HG02642 (cell line): ENCODE measurements at regions not wholly inside any gene's neighbourhood (a gene's known extent, or its start where the extent isn't known, plus 50 kb on each side); places are given as distances from the start of the nearest gene placed in this dataset.
"Not testable (repeated sequence)": the region's sequence is repeated elsewhere in the genome, so short reads cannot be mapped to it uniquely, and the experiment has no call there.

Source experiments
- ATAC-seq: cut with Tn5 transposase; IDR thresholded peaks from one replicate; pipeline ENCODE4 v1.9.1; 2021; ENCODE audit warnings: mild to moderate bottlenecking; ENCODE audit not compliant: unreplicated experiment, poor library complexity

DNA sequence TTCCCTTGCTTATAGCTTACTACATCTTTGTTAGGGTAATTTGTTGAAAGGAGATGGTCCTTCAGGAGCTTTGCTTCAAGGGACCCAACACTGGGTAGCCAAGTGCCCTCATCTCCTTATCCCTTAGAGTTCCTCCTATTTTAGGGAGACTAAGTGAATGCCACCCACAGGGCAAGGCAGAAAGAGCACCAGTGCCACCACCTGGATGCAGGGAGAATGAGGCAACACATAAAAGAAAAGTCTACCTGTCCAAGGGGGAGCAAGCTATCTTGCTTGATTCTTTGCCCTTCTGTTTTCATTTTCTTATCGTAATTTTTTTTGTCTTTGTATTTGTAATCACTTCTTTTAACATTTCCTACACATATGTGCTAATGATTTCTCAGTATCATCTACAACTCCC, 205.5 kb downstream of the NPR3 start:
- ATAC-seq: no peak

DNA sequence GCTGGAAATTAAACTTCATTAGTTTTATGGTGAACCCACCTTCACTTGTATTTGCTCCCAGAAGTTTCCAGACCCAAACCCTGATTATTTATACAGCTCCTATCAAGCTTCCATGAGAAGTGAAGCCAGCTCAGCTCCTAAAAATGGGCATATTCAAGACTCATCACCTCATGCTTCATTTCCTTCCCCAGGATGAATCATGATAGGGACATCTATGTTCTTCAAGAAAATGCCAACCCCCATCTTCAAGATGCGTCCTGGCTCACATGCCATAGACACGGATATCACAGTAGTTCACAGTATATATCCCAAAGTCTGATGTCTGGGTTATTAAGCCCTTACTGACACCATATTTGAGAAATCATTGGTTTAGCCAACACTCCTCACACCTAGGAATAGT, 217.6 kb downstream of the NPR3 start:
- no peak for ATAC-seq

DNA sequence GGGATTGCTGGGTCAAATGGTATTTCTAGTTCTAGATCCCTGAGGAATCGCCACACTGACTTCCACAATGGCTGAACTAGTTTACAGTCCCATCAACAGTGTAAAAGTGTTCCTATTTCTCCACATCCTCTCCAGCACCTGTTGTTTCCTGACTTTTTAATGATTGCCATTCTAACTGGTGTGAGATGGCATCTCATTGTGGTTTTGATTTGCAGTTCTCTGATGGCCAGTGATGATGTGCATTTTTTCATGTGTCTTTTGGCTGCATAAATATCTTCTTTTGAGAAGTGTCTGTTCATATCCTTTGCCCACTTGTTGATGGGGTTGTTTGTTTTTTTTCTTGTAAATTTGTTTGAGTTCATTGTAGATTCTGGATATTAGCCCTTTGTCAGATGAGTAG, 220.3 kb downstream of the NPR3 start:
- not testable (repeated sequence) for ATAC-seq

DNA sequence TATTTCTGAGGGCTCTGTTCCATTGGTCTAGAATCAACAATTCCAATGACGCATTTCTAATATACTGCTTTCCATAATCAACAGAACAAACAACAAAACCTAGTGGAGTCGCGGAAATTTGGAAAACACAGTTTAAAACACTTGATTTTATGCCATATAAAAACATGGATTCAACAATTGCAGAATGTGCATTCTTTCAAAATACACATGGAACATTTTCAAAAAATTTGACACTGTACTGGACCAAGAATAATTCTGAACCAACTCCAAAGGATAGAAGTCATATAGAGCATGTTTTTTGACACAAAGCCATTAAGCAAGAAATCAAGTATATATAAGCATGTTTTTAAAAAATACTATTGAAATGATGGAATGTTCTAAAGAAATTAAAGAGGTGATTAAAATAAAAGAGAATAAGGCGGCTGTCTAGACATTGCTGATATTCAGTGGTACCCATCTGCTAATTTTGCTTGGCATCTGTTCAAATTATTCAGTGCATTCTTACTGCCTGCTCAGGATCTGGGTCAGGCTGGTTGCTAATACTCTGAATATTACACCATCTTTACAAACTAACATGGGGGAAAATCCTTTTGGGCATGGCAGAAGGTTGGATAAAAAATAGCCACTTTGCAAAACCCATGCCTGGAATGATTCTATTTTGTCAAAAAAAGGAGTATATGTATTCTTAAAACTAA, 221.3 kb downstream of the NPR3 start:
- no peak for ATAC-seq

DNA sequence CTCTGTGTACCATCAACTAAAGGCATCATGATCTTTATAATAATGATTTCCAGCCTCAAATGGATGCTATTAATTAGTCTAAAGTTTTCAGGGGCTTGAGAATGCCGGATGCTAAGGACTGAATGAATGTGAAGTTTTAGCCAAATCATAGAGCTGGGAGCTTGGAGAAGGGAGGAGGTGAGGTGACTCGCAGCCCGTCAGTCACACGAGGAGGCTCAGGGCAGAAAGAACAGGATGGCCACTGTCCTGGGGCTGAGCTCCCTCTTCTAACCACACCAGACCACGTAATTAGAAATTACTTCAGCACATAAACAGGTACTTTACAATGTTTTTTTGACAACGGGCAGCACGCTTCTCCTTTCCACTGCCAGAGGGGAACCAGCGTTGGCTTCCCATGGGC, 222.6 kb downstream of the NPR3 start:
- ATAC-seq: no peak

DNA sequence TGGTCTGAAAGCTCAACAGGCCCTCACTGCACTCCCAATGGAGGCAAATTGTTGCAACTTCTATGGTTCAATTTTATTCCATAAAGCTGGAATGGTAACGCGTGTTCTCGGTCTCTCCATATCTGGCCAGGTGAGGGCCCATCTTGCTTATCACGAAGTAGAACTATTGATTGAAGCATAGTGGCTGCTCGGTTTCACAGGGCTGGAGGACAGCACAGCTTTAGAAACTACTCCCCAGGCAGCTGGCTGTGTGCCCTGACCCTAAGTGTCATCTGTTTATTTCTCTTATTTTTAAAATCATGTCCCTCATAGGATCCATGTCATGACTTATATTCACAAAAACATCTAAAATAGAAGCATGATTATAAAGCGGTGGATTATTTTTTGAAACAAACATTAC, 223.4 kb downstream of the NPR3 start:
- ATAC-seq: no peak

DNA sequence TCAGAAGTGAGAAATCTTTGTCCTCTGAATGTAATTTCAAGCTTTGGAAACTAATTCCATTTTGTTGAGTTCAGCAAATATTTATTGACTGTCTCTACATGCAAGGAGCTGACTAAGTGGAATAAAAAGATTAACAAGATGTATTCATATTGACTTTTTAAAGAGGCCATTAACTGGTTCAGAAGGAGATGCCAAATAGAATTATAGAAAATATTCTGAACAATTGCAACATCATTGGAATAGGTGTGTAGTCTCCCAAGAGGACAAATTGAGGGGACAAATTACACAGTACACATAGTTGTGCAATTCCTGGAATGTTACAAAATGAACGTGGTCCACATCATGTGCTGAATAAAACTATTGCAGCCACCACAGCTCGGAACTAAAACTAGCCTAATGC, 224.2 kb downstream of the NPR3 start:
- no peak for ATAC-seq

DNA sequence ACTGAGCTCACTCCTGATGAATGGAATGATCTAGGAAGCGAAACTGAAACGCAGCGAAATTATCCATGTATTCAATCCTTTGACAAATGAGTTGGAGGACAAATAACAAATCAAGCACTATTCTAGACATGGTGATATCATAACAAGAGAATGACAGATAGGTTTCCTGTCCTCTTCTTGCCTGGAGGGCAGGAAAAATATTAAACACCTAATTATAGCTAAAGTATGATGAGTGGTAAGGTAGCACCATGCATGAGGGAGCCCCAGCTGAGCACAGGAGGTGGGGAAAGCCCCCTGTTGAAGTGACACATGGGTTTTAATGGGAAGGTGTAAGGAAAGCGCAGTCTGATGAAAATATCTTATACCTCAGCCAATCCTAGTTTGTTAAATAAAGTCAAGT, 225.2 kb downstream of the NPR3 start:
- ATAC-seq: no peak

DNA sequence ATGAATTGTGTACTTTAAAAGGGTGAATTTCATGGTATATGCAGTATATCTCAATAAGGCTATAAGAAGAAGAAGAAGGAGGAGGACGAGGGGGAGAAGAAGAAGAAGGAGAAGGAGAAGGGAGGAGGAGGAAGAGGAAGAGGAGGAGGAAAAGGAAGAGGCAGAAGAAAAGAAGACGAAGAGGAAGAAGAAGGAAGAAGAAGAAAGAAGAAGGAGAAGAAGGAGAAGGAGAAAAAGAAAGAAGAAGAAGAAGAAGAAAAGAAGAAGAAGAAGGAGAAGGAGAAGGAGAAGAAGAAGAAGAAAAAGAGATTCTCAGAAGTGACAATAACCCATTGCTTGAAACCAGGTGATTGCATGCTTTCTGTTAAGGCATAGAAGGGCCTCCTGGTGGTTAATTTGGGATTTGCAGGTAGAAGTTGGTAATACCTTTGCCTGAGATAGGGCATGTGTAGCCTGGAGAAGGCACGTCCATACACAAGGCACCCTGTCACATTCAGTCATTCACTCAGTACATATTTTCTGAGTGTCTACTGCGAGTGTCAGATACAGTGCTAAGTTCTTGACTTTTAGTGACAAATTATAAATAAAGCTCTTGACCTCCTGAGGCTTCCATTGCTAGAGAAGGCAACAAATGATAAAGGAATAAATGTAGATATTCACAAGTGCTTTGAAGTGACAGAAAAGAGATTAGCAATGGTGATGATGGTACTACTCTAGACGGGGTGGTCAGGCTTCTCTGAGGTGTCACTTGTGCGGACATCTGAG, 231.3 kb downstream of the NPR3 start:
- peak; percentile 89 for ATAC-seq

DNA sequence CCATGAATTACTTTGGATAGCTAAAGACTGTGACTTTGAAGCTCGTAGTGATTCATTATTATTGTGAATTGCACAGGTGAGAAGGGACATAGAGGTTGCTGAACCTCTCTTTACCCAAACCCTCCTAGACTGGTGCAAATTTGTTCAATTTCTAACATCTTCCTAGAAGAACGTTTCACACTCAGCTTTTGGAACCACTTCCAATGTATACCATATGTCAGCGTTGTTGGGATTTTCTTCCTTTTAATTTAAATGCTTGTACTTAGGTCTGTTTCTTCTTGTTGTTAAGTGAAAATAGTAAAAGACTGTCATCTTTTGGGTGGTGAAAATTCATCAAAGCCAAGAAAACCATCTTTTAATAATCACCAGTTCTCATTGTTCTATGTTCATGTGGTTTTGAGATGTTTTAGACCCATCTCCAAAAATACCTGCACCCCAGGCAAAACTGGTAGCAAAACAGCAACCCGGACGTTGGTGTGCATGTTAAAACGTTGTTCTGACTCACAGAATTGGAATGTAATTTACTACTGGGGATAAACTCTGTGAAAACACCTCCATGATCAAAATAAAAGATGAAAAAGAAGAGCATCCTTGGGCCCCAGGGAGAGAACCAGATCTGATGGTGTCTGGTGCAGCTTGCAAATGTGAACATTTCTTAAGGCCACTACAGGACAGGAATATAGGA, 238.3 kb downstream of the NPR3 start:
- no peak for ATAC-seq

DNA sequence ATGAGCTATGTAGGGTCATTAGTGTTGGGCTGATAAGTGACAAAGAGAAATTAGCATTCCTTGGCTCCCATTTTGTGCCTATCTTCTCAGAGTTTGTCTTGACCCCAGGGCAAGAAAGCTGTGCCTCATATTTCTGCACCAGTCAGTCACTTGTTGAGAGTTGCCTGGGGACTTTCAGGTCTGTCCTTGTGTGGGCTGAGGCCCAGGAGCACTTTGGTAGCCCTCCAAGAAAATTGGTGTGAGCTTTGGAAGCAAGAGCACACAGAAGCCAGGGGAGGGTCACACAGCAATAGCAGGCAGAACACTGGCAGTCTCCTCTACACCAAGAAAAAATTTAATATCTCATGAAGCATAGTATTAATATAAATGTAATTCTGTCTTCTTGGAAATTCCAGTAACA, 239.9 kb downstream of the NPR3 start:
- no peak for ATAC-seq

DNA sequence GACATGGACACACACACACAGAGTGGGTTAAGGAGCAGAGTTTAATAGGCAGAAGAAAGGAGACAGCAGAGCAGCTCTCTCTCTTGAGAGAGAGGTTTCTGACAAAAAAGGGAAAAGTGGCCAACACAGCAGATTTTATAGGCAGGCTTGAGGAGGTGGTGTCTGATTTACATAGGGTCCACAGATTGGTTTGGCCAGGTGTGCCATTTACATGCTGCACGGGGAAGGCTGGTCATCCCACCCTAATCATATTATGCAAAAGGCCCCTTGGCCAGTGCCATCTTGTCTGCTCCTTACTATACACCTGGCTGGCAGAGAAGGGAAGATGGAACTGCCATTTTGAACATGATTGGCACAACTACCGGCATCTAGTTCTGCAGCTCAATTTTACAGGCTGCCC, 240.8 kb downstream of the NPR3 start:
- no peak for ATAC-seq

DNA sequence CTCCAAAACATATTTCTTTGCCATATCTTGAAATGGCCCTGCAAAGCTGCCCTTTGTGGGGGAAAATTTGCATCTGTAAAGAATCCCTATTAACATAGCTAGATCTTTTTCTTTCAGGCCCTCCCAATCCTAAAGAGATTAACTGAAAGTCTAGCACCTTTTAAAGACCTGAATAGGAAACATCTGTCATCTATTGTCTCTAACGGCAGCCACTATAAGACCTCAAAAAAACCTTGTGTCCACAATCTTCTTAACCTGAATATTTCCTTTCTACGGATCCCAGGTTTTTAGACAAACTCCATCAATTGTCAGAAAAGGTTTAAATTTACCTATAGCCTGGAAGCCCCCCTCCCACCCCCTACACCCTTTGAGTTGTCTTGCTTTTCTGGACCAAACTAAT, 241.3 kb downstream of the NPR3 start:
- not testable (repeated sequence) for ATAC-seq

DNA sequence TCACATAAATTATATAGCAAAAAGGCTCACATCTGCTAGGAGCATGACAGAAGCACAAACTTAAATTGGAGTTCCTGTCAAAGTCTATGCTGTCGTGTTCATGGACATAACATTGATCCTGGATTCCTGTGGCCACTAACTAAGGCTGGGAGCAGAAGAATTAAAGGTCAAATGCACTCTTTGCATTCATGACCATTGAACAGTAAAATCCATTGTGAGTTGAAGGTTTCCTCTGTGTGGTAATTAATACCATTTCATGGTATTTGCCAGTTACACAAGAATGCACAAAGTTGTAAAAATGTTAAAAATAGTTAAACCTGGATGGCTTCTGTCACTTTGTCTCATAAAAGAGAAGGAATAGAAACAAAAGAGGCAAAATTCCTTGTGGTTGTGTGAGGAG, 242.6 kb downstream of the NPR3 start:
- ATAC-seq: no peak

DNA sequence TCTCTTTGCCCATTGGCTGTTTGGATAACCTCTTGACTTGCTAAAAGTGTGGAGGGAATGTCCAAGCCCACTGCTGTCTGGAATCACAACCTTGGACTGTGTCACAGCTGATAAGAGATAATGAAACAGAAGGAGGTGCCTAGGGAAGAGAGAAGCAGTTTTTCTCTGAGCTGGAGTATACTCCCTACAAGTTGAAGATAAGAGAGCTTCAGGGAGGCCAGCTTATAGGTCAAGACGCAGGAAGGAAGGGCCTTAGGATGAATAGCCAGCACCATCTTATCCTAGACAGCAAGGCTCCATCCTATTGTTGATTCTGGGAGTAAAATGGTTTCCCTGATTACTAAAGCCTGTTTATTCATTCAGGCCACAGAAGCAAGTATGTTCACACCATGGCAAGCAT, 244.7 kb downstream of the NPR3 start:
- ATAC-seq: no peak

DNA sequence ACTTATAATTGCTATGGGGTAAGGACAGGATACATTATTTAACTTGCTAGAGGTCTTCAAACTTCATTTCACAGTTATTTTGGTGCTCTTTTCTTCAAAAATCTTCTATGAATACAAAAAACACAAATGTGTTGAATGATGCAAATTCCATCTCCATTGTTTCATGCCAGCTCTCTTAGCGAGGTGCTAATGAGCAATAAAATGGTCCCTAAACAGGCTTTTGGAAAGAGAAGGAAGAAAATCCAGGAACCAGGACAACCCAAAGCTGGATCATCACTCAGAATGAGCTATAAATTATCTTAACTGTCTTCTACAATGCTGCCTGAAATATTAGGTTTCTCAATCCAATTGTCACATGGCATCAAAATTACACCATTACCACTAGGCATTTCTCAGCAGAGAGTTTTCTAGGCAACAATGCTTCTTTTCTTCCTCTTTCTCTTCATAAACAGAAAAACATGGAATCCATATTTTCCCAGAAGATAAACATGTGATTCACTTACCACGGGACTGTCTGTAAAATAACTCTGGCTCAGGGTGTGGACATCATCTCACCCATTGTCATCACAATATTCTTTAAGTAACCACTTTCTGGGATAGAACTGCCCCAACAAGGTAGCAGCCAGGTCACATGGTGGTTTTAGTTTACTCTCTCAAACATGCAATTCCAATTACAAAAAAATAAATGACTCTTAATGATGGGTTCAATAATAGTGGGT, 249.4 kb downstream of the NPR3 start:
- ATAC-seq: no peak

DNA sequence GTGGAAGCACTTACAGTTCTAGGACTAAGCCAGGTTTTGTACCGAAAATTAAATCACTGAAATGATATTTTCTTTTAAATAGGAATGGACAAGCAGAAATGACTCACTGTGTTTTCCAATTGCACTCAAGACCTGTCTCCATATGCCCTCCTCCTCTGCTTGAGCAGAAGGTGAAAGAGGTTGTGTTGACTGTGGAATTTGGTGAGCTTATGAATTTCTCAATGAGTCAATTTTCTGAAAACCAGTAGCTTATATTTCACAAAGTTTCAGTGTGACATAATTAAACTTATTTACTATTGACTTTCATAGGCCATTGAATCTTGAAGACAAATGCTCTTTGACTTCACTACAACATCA, 249.9 kb downstream of the NPR3 start:
- no peak for ATAC-seq

DNA sequence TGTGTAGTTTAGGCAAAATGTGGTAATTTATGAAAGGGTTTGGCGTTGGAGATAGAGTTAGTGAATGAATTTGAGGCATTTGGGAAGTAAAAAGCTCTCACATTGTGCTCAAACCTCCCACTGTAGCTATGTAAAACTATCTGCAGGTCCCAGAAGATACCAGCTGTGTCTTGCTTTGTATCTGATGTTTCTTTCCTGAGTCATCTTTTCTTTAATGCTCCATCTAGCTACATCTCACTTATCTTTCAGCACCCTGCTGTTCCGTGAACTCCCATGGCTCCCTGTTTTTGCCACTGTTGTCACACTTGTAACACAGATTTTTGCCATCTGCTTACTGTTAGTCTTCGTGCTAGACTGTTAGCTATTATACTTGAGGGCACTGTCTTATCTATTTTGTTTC, 253.1 kb downstream of the NPR3 start:
- ATAC-seq: no peak

DNA sequence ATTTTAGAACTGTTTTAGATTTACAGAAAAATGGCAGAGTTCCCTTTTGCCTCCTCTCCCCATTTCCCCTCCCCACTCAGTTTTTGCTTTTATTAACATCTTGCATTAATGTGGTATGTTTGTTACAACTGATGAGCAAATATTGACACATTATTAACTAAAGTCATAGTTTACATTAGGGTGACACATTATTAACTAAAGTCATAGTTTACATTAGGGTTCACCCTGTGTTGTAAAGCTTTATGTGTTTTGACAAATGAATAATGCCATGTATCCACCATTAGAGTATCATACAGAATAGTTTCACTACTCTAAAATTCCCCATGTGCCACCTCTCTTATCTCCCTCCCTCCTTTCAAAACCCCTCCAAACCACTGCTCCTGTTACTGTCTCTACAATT, 262.5 kb downstream of the NPR3 start:
- ATAC-seq: no peak

DNA sequence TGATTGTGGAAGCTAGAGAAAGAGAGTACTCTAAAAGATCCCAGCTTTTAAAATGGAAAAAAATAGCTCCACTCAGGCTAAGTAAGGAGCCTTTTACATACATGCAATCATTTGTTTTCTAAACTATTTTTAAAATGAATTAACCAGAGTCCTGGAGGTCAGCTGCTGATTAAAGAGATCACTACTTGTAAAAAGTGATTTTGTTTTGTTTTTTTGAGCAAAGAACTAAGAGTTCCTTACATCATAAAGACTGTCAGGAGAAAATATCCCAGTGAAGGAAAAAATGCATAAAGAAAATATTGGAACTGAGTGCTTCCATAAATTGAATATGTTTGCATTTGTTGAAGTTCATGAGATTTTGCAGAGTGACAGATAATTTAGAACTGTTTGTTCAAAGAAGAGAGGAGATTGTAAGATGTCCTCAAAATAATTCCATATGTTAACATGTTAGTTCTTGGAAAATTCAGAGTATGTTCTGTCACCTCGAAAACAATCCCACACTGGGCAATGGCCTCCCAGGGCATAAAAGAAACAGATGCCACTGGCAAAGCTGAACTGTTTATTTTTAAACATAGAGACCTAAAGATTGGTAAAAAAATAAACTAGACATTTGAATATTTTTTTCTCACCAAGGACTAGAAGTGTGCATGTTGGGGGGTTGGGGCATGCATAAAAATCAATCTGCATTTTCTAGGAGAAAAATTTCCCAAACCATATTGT, 264.7 kb downstream of the NPR3 start:
- ATAC-seq: no peak
